Glomerular visceral epithelial cell (primary cell): ENCODE measurements at regions not wholly inside any gene's neighbourhood (a gene's known extent, or its start where the extent isn't known, plus 50 kb on each side); places are given as distances from the start of the nearest gene placed in this dataset.
"Not testable (repeated sequence)": the region's sequence is repeated elsewhere in the genome, so short reads cannot be mapped to it uniquely, and the experiment has no call there.

Experiments
- DNase-seq: peaks from one replicate; pipeline ENCODE4 v3.0.0-alpha.2; 2016; ENCODE audit errors: extremely low spot score

DNA sequence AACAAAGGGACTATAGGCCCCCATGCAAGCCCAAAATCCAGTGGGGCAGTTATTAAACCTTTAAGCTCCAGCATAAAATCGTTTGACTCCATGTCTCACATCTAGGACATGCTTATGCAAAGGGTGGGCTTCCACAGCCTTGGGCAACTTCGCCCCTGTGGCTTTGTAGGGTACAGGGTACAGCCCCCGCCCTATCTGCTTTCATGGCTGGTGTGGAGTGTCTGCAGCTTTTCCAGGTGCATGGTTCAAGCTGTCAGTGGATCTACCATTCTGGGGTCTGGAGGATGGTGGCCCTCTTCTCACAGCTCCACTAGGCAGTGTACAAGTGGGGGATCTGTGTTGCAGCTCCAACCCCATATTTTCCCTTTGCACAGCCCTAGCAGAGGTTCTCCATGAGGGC lies 559.8 kb upstream of the TECRL start:
- no peak for DNase-seq

DNA sequence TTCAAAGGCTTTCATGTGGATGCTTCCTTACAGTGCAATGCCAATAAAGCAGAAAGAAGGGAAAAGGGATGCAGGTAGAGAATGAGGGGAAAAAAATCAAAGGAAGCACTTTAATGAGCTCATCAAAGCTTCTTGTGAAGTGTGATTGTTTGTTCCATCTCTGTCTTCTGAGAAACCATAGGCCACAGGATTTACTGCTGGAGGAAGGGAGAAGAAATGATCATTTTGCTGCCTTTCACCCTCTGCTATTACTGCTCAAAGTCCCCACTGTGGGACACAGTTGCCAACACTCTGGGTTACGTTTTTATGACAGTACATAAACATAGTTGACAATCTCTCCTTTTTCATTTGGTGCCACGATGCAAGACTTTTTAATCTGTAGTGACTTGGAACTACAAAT lies 558.0 kb upstream of the TECRL start:
- DNase-seq = no peak

DNA sequence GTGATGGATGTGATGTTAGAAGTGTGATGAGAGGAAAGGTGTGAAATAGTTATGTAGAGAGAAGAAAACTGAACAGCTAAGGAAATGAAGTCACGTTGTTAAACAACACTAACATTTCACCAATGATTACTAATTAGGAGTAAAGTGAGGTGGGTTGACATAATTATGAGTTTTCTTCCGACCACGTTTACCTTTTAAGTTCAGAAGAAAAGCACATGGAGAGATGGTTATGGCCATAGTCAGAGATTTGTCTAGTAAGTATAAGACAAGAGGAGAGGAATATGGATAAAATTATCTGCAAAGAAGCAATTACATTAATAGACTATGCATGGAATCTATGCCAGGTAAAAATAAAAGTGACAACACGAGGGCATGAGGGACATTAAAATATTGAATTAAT lies 551.3 kb upstream of the TECRL start:
- DNase-seq = no peak

DNA sequence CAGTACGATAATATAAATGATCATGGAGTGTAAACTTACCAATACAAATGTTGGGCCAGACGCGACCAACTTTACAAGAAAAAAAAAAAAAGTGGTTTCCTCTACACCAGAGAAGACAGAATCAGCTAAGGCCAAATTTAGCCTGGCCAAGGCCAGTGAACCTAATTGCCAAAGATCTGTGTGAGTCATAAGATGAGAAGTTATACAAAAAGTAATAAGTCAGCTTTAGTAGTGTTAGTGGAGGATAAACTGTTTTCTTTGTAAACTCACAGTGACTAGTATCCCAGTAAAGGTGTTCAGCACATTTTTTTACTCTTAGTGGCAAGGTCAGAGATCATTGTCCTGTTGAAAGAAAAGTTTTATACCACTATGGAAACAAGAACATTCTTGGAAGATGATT lies 531.4 kb upstream of the TECRL start:
- DNase-seq = peak; percentile 48

DNA sequence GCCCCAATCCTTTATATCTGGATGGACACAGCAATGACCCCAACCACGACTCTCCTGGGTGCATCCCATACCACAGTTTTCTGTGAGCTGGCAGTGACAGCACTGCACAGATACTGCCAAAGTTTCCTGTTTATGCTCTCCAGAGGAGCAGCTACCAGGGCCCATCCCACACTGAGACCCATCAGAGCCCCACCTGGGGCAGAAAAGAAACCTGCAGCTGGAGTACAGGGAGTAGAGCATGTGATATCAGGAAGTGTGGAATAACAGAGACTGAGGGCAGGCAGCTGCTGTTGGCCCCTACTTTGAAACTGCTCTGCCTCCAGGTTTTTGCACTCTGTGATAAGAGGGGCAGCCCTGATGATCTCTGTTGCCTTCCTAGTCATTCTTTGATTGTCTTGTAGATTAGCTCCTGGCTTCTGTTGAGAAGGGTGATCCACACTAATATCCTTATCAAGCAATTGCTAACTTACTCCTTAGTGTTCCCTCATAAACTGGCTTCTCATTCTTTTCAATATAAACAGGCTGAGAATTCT lies 526.3 kb upstream of the TECRL start:
- no peak for DNase-seq

DNA sequence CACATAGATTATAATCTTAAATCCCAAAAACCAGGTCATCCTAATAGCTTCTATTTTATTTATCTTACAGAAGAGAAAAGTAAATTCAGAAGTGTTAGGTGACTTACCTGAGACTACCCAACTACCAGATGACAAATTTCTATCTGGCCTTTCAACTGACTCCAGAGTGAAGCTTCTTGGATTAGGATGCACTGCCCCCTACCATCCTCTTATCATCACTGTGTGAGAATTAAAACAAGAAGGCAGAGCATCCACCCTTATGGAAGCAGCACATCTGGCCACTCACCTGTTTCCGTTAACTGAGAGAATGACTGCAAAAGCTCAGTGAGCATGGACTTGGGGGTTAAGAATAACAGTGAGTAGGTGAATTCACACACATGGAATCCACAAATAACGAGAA lies 502.6 kb upstream of the TECRL start:
- no peak for DNase-seq

DNA sequence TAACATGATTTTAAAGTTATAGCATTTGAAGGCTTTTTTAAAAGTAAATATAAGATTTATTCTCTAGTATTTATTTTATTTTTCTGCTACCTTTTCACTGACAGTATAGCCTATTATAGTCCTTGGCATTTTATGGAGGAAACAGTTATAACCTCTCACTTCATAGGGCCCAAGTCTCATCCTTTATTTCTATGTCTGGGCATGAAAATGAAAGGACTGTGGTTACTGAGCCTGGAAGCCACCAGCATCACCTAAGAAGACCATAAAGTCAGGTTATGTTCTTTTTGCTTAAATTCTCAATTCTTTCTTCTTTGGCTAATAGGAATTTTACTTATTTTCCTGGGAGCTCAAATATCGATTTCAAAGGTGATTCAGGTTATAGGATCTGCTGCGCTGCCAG lies 494.7 kb upstream of the TECRL start:
- DNase-seq = no peak

DNA sequence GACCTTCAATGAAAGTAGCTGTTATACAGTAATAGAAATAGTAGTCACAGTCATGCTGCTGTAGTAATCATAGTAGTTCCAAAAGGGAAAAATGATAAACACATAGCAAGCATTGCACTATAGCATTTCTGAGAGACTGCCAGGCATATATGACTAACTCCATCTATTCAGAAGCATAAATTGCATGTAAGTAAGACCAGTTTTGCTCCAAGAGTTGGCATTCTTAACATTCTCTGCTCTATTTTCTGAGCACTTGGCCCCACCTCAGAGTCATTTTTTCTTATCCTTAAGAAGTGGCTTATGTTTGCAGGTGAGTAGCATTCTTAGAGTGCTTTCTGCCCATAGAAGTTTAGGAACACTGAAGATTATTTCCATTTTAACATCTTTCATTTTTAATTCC lies 490.3 kb upstream of the TECRL start:
- no peak for DNase-seq

DNA sequence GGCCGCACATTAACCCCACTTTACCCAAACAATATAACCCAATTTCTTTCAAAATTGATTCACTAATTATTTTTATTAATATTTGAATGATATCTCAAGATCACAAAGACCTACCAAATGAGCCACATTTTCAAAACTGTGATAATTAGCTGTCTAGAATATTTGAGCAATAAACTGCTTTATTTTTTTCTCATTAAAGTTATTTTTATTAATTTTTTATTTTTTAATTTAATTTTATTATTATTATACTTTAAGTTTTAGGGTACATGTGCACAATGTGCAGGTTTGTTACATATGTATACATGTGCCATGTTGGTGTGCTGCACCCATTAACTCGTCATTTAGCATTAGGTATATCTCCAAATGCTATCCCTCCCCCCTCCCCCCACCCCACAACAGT lies 489.8 kb upstream of the TECRL start:
- not testable (repeated sequence) for DNase-seq

DNA sequence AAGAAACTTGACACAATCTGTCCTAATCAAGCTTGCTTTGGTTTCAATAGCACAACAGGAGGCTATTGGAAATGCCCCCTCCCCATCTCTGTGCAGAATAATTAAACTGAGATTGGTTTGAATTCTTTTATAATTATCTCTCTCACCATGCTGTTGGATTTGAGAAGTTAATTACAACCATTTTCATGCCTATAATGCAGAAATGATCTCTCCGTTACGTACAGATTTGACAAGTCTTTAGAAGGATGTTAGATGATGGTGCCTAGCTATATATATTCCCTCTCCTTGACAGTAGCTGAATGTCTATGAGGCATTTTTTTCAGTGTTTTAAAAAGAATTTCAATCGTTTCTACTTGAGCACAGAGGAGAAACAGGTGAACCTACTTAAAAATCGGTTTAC lies 488.4 kb upstream of the TECRL start:
- no peak for DNase-seq

DNA sequence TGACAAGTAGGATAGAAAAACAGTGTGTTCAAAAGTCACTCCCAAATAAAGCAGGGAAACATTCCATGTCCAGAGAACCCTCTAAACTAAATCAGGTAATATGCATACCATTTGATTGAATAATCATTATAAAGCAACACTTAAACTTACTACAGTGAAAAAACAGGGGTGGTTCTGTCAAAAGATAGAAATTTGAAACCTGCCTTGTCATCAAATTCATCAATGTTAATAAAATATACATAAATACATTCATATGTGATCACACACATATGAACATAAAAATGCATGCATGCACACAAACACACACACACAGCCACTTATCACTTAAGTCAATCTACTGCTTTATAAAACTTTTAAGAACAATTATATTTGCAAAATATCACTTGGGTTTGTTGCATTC lies 485.8 kb upstream of the TECRL start:
- DNase-seq = no peak

DNA sequence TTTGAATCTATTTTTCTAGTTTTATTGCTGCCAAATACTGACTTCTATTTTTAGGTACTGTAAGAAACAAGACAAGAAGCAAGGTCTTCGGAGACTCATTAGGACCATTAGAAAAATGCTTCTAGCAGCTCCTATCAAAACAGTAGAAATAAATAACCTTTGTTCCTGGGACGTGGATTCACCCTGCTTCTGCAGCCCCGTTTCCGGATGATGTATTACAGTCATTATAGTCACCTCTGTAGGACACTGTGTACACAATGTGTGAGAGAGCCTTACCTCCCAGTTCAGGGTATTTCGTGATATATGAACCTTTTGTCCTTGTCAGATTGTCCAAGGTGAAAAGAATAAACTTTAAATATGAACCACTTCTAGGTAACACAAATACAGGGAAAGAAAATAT lies 484.0 kb upstream of the TECRL start:
- DNase-seq = no peak

DNA sequence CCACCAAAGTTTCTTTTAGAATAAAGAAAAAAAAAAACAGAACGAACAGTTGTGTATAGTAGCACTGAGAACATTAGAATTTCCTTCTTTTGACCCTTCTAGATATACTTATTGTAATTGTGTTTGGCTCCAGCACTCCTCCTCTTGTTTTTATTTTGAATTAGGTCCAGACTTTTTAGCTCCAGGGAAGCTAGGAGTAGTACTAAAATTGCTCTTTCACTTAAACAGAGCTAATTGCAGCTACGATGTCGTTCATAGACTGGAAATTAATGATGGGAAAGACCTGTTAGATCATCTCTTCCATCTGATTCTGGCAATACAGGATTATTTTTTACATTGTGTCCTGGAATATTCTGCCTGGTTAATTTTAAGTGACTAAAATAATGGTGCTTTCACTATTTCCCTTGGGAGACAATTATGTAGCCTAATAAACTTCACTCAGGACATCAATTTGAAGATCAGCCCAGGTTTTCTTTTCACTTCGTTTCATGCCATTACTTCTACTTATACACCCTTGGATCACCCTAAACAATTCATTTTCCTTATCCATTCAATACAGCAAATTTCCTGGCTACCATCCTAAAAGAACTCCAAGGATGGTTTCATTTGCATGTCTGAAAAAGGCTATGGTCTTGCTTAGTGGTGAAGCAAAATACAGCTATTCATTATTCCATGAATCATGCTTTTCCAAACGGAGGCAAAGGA lies 480.8 kb upstream of the TECRL start:
- no peak for DNase-seq

DNA sequence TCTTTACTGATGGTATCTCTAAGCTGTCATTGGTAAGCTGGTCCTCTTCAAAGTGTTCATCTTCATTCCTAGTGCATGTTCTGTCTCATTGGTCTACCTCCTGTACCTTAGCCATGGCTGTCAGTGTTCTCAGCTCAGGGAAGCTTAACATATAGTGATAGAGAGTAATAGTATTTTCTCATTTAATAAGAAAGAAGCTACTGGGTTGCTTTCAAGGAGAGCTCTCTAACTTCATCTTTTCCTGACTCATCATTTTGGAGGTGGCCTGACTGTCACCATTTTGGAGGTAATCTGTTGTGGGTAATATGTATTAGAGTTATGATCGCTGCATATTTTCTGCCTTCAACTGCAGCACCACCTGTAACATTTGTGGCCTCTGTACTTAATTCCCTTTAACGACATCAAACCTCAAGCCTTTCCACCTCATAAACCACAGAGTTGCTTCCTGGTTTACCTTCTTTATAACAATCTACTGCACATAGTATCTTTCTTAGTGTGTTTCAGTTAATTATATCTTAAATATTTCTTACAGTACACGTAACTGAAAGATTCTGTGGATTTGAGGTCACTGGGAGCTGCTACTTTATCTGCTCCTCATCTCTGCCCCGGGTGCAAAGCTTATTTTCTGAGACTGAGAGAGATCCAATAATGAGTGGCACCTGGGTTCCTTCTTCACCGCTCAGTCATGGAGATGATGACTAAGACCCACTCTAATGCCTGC lies 474.0 kb upstream of the TECRL start:
- DNase-seq = peak; percentile 28

DNA sequence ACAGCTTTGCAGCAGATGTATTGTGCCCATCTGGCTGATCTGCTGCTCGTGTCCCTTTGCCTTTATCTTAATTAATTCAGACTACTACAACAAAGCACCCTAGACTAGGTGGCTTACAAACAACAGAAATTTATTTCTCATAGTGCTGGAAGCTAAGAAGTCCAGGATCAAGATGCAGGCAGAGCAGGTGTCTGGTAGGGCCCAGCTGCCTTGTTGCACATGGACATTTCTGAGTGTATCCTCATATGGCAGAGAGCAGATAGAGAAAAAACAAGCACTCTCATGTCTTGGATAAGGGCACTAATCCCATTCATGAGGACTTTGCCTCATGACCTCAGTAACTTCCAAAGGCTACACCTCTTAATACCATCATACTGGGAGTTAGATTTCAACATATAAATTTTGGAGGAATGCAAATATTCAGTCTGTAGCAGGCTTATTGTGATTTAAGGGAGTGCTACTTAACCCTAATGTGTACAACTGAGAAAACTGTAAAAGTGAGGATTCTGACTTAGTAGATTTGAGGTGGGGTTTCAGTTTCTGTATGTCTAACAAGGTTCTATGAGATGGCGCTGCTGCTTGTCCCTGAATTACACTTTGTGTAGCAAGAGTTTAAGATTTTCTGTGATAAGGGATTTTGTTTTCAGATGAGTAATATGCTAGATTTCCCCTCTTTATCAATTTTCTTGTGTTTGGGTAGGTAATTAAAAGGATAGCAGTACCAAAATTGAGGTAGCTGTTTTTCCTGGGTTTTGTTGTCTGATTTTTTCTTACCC lies 473.2 kb upstream of the TECRL start:
- DNase-seq = no peak

DNA sequence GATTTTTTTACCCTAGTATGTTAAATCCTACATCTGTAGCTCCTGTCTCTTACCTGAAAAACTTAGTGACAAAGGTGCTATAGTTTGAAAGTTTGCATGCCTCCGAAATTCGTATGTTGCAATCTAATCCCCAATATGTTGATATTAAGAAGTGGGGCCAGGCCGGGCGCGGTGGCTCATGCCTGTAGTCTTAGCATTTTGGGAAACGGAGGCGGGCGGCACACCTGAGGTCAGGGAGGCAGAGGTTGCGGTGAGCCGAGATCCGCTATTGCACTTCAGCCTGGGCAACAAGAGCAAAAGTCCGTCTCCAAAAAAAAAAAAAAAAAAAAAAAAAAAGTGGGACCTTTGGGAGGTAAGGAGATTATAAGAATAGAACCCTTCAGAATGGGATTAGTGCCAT lies 471.3 kb upstream of the TECRL start:
- DNase-seq = no peak

DNA sequence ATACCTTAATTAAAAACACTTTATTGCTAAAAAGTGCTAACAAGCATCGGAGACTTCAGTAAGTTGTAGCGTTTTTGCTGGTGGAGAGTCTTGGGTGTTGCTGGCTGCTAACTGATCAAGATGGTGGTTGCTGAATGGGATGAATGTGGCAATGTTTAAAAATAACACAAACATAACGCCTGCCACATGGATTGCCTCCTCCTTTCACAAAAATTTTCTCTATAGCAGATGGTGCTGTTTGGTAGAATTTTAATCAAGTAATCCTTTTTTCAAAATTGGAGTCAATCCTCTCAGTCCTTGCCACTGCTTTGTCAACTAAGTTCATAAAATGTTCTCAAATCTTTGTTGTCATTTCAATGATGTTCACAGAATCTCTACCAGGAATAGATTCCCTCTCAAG lies 466.8 kb upstream of the TECRL start:
- no peak for DNase-seq

DNA sequence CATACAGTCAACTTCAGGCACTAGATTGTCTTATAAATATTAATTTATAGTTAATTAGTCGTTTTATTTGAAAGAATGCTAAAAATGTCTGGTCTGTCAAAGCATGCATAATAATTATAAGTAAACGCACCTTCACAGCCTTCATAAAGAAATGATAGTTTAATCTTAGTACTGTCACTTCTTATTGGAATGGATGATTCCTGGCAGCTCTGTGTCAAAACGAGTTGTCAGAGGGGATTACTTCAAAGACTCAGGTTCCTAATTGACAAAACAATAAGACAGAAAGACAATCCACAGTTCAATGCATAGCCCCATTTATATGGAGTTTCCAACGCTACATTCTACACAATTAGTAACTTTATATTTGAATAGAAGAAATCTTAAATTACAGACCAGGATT lies 461.3 kb upstream of the TECRL start:
- DNase-seq = no peak

DNA sequence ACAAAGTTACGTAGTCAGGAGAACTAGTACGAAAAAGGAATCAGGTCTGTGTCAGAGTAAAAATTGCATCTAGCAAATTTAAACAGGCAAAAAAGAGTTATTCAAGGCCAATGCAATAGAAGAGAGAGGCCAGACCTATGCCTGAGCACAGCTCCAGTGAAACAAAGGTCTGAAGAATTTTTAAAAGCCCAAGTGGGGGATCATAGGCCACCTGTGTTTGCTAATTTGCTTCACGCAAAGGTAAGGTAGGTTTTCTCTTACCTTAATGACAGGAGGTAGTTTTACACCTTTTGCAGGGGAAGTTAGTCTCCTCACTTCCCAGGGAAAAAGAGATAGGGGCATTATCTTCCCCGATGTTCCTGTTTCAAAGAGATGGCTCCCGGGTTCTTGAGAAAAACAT lies 448.6 kb upstream of the TECRL start:
- no peak for DNase-seq

DNA sequence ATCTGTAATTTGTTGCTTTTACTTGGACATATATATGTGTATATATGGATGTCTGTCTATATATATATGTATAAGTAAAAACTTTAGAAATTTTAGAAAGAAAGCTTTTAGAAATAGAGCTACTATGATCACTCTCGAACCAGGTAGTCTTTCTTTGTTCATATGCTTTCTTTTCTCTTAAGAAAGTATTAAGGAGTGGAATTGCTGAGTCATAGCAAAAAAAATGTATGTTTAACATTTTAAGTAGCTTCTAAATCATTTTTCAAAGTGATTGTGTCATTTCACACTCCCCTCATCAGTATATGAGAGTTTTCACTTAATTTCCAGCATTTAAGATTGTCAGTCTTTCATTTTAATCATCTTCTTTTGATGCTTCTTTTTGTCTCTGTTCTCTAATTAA lies 447.9 kb upstream of the TECRL start:
- no peak for DNase-seq

DNA sequence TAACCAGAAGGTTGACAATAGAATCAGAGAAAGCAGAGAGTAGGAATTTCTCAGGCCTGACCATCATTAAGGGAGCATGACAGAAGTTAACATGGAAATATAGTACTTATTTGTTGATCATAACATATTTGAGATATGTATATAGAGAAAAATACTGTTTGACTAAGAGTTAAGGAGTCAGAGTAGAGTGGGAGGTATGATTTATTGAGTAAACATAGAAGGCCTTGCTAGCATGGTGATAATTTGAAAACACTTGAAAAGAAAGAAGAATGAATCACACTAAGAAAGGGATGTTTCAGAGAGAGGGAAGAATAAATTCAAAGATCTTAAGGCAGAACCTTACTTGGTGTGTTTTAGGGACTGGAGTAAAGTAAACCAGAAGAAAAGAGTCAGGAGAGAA lies 437.2 kb upstream of the TECRL start:
- DNase-seq = no peak

DNA sequence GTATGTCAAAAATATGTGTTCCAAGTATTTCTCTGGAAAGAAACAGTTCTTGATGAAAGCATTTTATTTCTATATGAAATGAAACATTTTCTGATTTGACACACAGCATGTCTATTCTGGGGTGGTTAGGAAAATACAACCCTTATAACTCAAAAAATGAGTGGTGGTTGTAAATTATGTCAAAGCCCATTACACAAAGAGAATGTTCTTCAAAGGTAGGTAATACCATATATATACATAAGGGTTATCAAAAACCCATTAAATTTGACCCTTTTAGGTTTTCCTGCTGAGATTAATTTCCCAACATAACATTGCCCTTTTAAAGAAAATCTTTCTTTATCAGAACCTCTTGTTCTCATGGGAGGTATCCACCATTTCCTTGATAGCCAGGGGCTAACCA lies 420.5 kb upstream of the TECRL start:
- no peak for DNase-seq

DNA sequence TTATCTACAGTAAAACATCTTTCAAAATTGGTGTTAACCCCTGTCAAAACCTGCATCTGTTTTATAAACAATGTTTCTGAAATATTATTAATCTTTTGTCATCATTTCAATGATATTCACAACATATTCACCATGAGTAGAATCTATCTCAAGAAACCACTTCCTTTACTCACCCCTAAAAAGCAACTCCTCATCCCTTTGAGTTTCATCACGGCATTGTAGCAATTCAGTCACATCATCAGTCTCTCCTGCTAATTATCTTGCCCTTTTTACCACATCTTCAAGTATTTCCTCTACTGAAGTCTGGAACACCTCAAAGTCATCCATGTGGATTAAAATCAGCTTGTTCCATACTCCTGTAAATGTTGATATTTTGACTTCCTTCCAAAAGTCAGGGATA lies 415.3 kb upstream of the TECRL start:
- DNase-seq = no peak
